GOT3 (cell line): ENCODE measurements at regions not wholly inside any gene's neighbourhood (a gene's known extent, or its start where the extent isn't known, plus 50 kb on each side); places are given as distances from the start of the nearest gene placed in this dataset.

Experiments used
- DNase-seq: peaks from one replicate; lab custom pipeline; 2025; ENCODE audit warnings: mixed read lengths; lab: John Stamatoyannopoulos, UW

GRCh38 chr4:19408490-19408889 lies 843.2 kb upstream of the SLIT2 start:
- no peak for DNase-seq

- DNase-seq, result no peak
These were observed 844.9 kb upstream of the SLIT2 start for GRCh38 chr4:19406789-19407188.

DNA sequence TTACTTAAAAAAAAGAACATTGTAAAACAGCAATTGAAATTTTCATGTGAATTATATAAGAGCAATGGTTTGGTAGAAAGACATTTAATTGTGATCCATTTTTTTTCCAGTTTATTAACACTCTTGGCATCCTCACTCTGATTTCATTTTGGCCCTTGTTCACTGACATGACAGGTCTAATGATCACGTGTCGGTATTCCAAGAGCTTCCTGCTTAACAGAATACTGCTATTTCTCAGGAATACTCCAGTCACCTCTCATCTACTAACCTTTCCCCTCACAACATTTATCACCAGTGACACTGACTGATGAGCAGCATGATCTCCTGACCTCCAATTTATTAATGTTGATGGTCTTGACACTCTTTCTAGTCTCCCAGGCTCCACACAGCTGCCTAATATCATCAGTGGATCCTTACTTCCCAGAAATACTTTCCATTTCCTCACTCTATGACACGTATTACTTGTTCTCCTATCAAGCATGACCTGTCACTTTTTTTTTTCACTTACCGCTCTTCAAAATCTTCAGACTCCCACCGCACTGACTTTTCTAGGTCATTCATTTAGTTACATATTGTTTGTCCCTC lies 847.8 kb upstream of the SLIT2 start:
- DNase-seq, result no peak

DNA sequence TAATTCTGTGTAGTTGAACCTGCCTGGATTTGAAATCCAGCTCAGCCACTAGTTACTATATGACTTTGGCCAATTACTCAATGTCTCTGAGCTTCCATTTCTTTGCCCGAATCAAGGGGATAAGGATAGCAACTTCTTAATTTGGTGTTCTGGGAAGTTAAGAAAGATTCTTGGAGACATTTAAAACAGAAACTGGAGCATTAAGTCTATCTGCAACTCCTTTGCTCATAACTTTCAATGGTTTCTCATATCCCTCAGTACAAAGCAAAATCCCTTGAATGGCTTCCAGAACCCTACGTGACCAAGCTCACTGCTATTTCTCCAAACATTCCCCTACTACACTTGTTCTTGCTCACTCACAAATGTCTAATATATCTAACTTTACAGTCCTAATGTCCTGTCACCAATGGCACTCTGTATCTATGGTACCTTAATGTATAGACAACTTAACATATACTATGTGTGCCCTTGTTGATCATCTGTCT lies 849.1 kb upstream of the SLIT2 start:
- DNase-seq, result no peak

DNA sequence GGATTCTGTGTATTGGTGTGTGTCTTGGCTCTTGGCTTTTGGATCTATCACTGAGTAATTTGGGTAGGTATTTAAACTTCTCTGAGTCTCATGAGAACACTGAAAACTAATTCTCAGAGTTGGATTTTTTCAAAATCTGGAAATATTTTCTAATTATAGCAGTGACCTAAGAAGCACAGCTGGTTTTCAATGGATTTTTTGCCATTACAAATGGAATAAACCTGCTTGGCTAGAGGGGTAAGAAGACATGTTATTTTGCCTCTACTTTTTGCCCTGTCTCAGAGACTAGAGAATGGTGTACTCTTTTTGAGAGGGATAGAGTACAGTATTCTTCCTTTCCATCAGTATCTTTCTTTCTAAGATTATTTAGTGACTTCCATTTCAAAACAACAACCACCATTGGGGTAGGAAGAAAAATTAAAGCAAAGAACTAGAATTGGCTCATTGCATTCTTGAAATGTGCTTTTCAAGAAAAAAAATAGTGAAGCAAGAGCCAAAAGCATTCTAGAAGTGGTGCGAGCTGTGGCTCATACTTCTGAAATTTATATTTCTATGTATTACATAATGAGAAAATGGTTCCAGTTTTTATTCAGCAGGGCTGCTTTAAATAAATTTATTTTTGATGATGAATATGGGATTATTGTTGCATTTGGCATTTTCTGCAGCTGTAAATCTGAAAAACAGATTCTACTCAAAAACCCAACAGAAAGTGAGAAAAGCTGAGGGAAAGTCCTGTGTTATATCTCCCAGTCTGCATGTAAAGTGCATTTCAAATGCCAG lies 850.2 kb upstream of the SLIT2 start:
- no peak for DNase-seq

GRCh38 chr4:19400820-19401219 lies 850.9 kb upstream of the SLIT2 start:
- DNase-seq, result no peak

DNA sequence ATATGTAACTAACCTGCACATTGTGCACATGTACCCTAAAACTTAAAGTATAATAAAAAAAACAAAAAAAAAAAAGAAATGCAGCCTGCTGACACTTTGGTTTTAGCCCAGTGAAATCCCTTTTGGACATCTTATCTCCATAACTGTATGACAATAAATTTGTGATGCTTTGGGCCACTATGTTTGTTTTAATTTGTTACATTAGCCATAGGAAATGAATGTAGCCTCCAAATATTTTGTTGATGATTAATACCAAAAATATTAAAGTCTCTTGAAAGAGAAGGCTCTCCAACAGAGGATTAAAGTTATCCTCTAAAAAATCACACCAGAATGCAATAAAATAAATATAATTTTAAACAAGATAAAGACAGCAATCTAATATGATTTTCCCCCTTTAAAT lies 852.7 kb upstream of the SLIT2 start:
- DNase-seq, result no peak

- DNase-seq, result no peak
These were observed 864.9 kb upstream of the SLIT2 start for GRCh38 chr4:19386786-19387185.

GRCh38 chr4:19382993-19383756 lies 868.5 kb upstream of the SLIT2 start:
- DNase-seq, result no peak

- DNase-seq, result no peak
These were observed 870.6 kb upstream of the SLIT2 start for GRCh38 chr4:19381068-19381467.

DNA sequence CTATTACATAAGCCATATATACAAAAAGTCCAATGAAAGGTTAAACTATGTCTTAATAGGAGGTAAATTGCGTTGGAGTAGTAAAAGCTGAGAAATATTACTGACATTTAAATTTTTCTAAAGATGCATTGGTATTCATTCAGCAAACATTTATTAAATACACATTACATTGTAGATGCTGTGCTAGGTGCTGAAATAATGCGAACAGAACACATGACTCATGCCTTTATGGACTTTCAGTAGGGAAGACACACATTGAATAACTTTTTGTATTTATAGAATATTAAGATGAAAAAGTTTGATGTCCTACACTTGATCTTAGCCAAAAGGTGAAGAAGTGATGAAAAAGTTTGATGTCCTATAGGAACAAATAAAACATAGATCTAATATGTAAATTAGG lies 871.1 kb upstream of the SLIT2 start:
- DNase-seq, result no peak

DNA sequence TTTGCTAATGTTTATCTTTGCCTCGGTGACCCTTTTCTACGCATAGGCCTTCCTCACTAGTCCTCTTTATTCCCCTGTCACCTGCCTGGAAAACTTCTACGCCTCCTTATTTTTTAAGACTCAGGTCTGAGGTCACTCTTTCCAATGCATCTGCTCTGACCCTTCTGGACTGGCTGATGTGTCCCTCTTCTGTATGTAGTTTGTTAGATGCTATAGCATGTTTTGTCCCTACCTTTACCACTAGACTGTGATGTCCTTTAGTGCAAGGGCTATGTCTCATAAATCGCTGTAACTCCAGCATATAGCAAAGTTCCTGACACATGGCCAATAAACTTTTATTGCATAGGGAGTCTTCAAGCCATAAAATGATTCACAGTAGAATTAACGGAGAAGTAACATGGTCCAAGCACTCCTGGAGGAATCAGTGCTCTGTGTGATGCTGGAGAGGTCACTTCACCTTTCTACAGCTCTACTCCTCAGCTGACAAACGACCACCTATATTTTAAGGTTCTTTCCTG lies 872.5 kb upstream of the SLIT2 start:
- no peak for DNase-seq

DNA sequence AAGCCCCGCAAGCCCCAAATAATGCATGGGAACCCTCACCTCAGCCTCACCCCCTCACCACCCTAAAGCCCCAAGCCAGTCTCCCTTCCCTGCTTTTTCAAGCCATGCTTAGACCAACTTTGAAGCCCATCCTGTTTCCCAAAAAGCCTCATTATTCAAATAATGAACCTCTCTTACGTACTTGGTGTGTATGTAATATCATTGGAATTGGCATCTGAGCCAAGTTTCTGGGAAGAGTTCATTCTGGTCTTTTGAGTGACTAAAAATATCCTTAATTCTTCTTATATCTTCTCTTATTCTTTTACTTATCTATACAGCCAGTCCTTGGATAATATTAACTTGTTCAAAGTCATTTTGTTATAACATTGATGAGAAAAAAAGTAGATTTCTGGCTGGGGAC lies 875.8 kb upstream of the SLIT2 start:
- DNase-seq, result no peak

DNA sequence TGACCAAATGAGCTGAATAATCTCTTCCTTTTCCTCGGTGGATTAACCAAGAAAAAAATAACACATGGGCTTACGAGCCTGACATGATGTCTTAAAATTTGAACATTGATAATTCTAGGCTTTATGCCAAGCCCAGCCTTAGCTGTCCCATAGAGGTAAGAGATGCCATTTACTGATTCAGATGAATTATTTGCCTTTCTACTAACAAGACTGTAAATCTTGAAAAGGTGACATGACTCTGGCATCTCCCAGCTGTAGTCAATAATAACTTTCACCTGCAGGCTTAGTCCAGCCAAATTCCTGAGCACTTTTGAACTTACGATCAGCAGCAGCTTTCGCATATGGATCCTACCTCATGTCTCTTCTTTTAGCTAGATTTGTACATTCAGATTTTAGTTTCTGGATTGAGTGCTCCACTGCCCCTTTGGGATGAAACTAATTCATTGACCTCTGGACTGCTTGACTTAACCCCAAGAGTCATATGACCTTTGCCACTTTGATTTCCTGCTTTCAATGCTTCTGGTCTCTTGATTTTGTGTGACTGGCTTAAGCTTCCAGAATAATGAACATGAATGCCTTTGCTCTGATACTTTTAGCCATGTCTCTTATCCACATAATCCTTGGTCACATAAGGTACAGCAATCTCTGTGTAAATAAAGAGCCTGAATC lies 876.4 kb upstream of the SLIT2 start:
- no peak for DNase-seq

GRCh38 chr4:19372390-19372789 lies 879.3 kb upstream of the SLIT2 start:
- DNase-seq, result no peak

- DNase-seq, result no peak
These were observed 882.9 kb upstream of the SLIT2 start for GRCh38 chr4:19368800-19369199.

DNA sequence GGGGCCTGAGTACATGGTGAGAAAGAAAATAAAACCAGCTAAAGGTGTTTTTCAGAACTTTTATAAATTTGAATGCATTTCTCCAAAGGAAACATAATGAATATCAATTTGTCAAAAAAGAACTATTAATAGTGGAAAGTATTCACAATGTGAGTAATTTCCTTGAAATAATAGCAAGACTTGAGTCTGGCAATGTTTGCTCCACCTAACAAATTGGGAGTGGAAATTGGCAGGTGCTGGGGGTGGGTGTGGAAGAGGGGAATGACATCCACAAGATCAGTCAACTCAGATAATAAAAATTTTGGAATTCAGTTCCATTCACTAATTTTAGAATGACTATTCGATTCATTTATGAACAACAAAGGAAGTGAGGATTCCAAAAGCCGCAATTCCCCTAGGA lies 884.8 kb upstream of the SLIT2 start:
- no peak for DNase-seq

- DNase-seq, result no peak
These were observed 893.7 kb upstream of the SLIT2 start for GRCh38 chr4:19358015-19358414.

GRCh38 chr4:19349416-19349815 lies 902.3 kb upstream of the SLIT2 start:
- DNase-seq, result no peak

DNA sequence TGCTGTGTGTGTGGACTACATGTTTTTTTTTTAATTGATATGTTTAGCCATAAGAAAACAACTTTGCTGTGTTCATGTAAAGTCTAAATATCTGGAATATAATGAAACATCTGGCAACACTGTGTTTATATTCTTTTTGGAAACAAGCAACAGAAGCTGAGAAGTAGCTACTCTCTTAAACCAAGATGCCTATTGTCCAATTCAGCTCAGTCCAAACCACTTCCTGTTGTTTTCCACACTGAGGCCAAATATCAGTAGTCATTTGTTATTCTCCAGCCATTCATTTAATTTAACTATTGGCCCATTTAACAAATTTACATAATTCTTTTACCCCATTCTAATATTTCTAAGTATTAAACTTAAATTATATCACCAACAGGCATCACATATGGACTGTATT lies 903.0 kb upstream of the SLIT2 start:
- DNase-seq, result no peak

DNA sequence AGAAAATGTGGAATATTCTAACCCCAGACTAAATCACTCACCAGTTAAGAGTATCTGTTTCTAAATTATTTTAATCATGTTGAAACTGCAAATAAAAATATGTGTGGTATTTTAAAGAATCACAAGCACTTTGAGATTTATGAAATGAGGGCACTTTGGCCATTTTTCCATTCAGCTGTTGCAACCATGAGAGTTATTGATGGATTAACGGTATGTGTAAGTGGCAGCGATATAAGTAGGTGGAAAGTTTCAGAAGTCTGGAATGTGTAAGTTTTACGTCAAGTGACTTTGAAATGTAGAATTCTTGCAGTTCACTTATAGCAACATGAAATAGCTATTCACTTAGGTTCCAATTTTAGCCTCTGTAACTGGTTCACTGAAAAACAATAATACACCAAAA lies 905.1 kb upstream of the SLIT2 start:
- DNase-seq, result no peak

- no peak for DNase-seq
These were observed 922.1 kb upstream of the SLIT2 start for GRCh38 chr4:19329631-19330030.
